ENCODE measurements at regions not wholly inside any gene's neighbourhood (a gene's known extent, or its start where the extent isn't known, plus 50 kb on each side); places are given as distances from the start of the nearest gene placed in this dataset.

DNA sequence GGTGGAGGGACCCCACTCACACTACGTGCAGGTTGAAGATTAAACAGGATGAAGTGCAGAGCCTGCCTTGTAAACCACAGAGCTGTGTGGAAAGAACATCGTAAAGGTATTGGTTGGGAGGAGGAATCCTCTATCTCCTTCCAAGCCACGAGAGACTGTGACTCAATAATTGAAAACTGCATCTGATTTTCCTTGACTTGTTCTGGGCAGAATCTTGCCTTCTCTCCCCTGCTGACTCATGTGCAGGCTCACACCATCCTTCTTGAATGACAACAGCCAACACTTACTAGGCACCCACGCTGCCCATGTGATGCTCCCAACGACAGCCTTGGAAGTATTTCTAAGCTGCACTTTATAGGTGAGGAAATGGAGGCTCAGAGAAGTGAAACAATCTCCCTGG, 563.0 kb downstream of the MIAT start:
- no peaks in the 10 kb centered on the region for H3K4me1 ChIP-seq (ENCODE audit: low read depth)
- DNase-seq (ENCODE audit: low read depth in 1 of 2, low spot score in 1 of 2): peak in 1 of 2 donors; percentile 85
- TF ChIP-seq, protein P1, sequence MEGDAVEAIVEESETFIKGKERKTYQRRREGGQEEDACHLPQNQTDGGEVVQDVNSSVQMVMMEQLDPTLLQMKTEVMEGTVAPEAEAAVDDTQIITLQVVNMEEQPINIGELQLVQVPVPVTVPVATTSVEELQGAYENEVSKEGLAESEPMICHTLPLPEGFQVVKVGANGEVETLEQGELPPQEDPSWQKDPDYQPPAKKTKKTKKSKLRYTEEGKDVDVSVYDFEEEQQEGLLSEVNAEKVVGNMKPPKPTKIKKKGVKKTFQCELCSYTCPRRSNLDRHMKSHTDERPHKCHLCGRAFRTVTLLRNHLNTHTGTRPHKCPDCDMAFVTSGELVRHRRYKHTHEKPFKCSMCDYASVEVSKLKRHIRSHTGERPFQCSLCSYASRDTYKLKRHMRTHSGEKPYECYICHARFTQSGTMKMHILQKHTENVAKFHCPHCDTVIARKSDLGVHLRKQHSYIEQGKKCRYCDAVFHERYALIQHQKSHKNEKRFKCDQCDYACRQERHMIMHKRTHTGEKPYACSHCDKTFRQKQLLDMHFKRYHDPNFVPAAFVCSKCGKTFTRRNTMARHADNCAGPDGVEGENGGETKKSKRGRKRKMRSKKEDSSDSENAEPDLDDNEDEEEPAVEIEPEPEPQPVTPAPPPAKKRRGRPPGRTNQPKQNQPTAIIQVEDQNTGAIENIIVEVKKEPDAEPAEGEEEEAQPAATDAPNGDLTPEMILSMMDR (IDR thresholded peaks at IDR 0.05; ENCODE audit: low read depth, low read length): no peak
- H3K27ac ChIP-seq: no peak overlapping the region
- no peaks in the 10 kb centered on the region for H3K9me3 ChIP-seq (ENCODE audit: low read depth)
- H3K36me3 ChIP-seq: no peaks in the 10 kb centered on the region
- no peaks in the 10 kb centered on the region for H3K27me3 ChIP-seq
- H3K4me3 ChIP-seq: no peak overlapping the region

DNA sequence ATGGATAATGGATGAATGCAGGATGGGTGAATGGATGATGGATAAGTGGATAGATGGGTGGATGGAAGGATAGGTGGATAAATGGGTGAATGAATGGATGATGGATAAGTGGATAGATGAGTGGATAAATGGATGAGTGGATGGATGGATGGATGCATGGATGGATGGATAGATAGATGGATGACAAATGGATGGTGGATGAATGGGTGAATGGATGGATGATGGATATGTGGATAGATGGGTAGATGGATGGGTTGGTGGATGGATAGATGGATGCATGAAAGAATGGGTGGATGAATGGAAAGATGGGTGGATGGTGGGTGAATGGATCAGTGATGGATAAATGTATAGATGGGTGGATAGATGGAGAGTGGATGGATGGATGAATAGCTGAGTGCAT, 564.8 kb downstream of the MIAT start:
- no peaks in the 10 kb centered on the region for H3K27me3 ChIP-seq
- H3K36me3 ChIP-seq: no peaks in the 10 kb centered on the region
- TF ChIP-seq, protein P1 (IDR thresholded peaks at IDR 0.05; ENCODE audit: low read depth, low read length): no peak
- no peaks in the 10 kb centered on the region for H3K4me1 ChIP-seq (ENCODE audit: low read depth)
- no peak for DNase-seq (ENCODE audit: low read depth in 1 of 2, low spot score in 1 of 2)
- H3K27ac ChIP-seq: no peak overlapping the region
- no peak overlapping the region for H3K4me3 ChIP-seq
- H3K9me3 ChIP-seq (ENCODE audit: low read depth): no peaks in the 10 kb centered on the region

DNA sequence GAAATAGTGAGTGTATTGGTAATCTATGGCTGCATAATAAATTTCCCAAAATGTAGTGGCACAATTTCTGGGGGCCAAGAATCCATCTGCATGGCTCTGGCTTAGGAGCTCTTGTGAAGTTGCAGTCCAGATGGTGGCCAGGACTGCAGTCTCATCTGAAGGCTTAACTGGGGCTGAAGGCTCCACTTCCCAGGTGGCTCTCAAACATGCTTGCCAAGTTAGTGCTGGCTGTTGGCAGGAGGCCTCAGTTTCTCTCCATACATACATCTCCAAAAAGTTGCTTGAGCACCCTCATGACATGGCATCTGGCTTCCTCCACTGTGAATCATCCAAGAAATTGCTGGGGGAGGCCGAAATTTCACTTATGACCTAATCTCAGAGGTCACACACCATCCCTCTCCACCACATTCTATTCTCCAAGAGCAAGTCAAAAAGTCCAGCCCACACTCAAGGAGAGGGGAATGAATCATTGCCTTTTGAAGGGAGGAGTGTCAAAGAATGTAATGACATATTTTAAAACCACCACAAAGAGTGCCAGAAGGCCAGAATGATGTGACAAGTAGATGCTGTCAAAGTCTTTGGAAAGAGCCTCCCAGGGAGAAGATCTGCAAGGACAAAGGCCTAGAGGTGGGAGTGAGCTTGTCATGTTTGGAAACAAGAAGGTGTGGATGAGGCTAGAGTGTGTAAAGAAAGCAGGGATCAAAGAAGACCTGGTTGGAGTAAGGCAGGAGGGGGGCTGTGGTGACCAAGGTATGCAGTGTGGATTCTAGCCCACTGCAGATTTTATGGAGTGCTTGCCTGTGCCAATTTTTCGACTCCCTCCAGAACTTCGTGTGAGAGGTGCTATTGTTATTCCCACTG, 566.2 kb downstream of the MIAT start:
- no peak overlapping the region for H3K27ac ChIP-seq
- H3K4me3 ChIP-seq: no peak overlapping the region
- H3K4me1 ChIP-seq (ENCODE audit: low read depth): no peaks in the 10 kb centered on the region

DNA sequence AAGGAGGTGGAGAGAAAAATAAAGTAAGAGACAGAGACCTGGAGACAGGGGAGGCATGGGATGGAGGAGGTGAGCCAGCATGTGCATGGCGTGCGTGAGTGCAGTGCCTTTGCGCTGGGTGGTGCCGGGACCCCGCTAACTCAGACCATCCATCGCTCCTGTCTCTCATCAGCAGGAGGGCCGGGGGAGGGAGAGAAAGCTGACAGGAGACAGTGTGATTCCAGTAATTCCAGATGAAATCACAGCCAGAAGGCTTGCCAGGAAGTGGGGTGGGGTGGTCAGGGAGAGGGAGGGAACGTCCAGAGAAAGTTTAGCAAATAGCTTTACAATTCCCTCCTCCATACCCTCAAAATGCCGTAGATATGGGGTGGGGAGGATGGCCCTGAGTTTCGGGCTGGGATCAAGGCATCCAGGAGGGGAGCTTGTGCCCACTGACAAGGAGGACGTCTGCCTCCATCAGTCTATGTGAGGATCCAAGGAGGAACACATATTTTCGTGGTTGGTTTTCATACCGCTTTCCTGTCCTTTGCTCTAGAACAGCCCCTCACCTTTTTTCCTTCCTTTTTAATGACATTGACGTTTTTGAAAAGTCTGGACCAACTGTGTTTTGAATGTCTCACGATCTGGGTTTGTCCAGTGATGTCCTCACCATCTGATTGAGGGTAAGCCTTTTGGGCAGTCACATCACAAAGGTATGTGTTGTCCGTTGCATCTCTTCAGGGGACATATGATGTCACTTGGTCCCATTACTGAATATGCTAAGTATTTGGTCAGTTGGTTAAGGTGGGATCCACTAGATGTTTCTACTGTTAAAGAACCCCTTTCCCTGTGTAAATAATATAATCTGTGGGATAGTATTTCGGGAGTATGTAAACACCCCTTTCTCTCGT, 567.3 kb downstream of the MIAT start:
- Histone ChIP-seq H3K27me3 (no peaks in the 10 kb centered on the region), H3K4me1 (ENCODE audit: low read depth) (no peaks in the 10 kb centered on the region), H3K4me3 (no peak overlapping the region), H3K27ac (no peak overlapping the region), H3K9me3 (ENCODE audit: low read depth) (no peaks in the 10 kb centered on the region), H3K36me3 (no peaks in the 10 kb centered on the region)
- peak in 1 of 2 donors; percentile 91 for DNase-seq (ENCODE audit: low read depth in 1 of 2, low spot score in 1 of 2)
- TF ChIP-seq, protein P1 (IDR thresholded peaks at IDR 0.05; ENCODE audit: low read depth, low read length): no peak

More for the DNA sequence above, 566.2 kb downstream of the MIAT start:
- Histone ChIP-seq H3K27me3 (no peaks in the 10 kb centered on the region), H3K9me3 (ENCODE audit: low read depth) (no peaks in the 10 kb centered on the region), H3K36me3 (no peaks in the 10 kb centered on the region)
- DNase-seq (ENCODE audit: low read depth in 1 of 2, low spot score in 1 of 2): peak in 1 of 2 donors; percentile 96
- TF ChIP-seq, protein P1 (IDR thresholded peaks at IDR 0.05; ENCODE audit: low read depth, low read length): no peak

DNA sequence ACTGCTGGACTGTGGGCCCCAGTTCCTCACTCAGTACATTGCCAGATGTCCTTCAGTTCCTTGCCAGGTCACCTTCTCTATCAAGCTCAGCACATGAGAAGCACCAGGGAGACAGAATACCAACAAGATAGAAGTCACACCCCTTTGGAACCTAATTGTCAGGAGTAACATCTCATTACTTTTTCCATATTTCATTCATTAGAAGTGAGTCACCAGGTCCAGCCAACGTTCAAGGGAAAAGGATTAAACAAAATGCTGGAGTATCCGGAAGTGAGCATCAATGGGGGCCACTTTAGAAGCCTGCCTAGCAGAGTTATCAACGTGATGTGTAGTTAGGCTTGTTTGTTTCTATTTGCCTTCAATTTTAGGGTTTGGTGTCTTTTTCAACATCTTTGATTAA, 569.3 kb downstream of the MIAT start:
- Histone ChIP-seq H3K4me1 (ENCODE audit: low read depth) (no peaks in the 10 kb centered on the region), H3K9me3 (ENCODE audit: low read depth) (no peaks in the 10 kb centered on the region), H3K27ac (no peak overlapping the region), H3K4me3 (no peak overlapping the region), H3K27me3 (no peaks in the 10 kb centered on the region), H3K36me3 (no peaks in the 10 kb centered on the region)
- no peak for DNase-seq (ENCODE audit: low read depth in 1 of 2, low spot score in 1 of 2)
- TF ChIP-seq, protein P1 (IDR thresholded peaks at IDR 0.05; ENCODE audit: low read depth, low read length): no peak

All from cardiac muscle cell (in vitro differentiated cells and primary cell).